ENCODE measurements at regions not wholly inside any gene's neighbourhood (a gene's known extent, or its start where the extent isn't known, plus 50 kb on each side); places are given as distances from the start of the nearest gene placed in this dataset.
A peak's percentile ranks its signal among the peaks of the same experiment; 100 is the strongest.
"Not testable (repeated sequence)": the region's sequence is repeated elsewhere in the genome, so short reads cannot be mapped to it uniquely, and the experiment has no call there.

DNA sequence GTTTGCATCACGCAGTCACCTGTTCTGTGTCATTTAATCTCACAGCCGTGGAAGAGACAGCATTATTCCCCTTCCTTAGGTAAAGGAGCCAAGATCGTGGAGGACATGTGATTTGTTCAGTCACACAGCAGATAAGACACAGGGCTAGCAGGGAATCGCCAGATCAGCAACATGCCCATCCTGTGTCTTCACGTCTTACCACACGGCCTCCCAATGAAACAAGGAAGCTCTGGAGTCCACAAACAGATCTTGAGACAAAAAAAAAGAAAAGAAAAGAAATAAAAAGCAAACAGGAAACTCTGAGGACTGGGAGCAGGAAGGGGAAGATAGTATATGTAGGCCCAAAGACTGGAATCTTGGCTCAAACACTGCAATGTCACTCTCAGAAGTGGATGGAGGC is 155.3 kb downstream of the ADSS2 start:
- 67% methylated on average over 6 of the region's 6 CpGs for WGBS
- Histone ChIP-seq H3K27ac (ENCODE audit: low read depth in 1 of 2, low read length in 1 of 2) (no peak overlapping the region), H3K4me3 (ENCODE audit: low read length in 2 of 2) (no peak overlapping the region), H3K4me1 (ENCODE audit: control insufficient read depth in 2 of 2, insufficient read depth in 2 of 2, low read length in 2 of 2) (peaks cover 18 to 59% of the 10 kb centered on the region in 2 donors), H3K27me3 (ENCODE audit: control insufficient read depth in 2 of 2, insufficient read depth in 1 of 2, low read length in 1 of 2) (no peaks in the 10 kb centered on the region), H3K9me3 (ENCODE audit: control insufficient read depth in 2 of 2, insufficient read depth in 1 of 2, low read length in 1 of 2) (peaks cover 0 to 5% of the 10 kb centered on the region in 2 donors), H3K36me3 (ENCODE audit: control insufficient read depth in 2 of 2, insufficient read depth in 2 of 2, low read length in 1 of 2) (no peaks in the 10 kb centered on the region)
- no peak for DNase-seq (ENCODE audit: low read depth in 6 of 9, low spot score in 9 of 9)

DNA sequence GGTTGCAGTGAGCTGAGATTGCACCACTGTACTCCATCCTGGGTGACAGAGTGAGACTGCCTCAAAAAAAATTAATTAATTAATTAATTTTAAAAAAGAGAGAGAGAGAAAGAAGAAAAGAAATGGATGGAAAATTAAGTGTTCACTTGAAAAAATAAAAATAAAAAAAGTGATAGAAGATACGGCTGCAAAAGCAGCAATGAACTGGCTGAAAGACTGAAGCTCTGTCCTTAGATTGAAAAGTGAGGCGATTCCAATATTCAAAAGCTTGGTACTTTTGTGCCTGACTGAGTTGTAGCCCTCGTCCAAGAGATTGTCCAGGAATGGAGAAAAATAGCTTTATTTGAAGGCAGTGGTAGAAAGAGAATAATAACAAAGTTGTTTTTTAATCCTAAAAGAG is 154.6 kb downstream of the ADSS2 start:
- Histone ChIP-seq H3K27me3 (ENCODE audit: control insufficient read depth in 2 of 2, insufficient read depth in 1 of 2, low read length in 1 of 2) (no peaks in the 10 kb centered on the region), H3K4me1 (ENCODE audit: control insufficient read depth in 2 of 2, insufficient read depth in 2 of 2, low read length in 2 of 2) (peaks cover 12 to 53% of the 10 kb centered on the region in 2 donors), H3K4me3 (ENCODE audit: low read length in 2 of 2) (no peak overlapping the region), H3K36me3 (ENCODE audit: control insufficient read depth in 2 of 2, insufficient read depth in 2 of 2, low read length in 1 of 2) (no peaks in the 10 kb centered on the region), H3K27ac (ENCODE audit: low read depth in 1 of 2, low read length in 1 of 2) (peak overlapping the region in 1 of 2 donors; percentile 62), H3K9me3 (ENCODE audit: control insufficient read depth in 2 of 2, insufficient read depth in 1 of 2, low read length in 1 of 2) (peaks cover 0 to 5% of the 10 kb centered on the region in 2 donors)
- DNase-seq (ENCODE audit: low read depth in 6 of 9, low spot score in 9 of 9), result no peak
- WGBS, result 83% methylated on average over 3 of the region's 3 CpGs

DNA sequence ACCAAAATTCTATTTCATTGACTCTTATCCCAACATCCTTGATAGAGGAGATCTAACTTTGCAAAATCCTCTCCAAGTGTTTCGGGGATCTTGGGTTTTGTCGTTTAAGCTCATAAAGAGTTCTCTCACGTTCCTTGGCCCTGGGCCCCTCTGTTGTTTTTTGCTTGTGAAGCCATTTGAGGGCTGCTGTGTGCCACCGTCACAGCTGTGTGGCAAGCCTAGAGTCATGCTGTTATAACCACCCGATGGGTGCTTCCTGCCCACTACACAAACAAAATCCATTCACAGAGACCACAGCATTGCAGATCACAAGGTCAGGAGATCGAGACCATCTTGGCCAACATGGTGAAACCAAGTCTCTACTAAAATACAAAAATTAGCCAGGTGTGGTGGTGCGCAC is 154.1 kb downstream of the ADSS2 start:
- peak in 4 of 9 donors; percentile 48 to 74 (median 56) for DNase-seq (ENCODE audit: low read depth in 6 of 9, low spot score in 9 of 9)
- WGBS, result 43% methylated on average over 7 of the region's 7 CpGs
- Histone ChIP-seq H3K27me3 (ENCODE audit: control insufficient read depth in 2 of 2, insufficient read depth in 1 of 2, low read length in 1 of 2) (no peaks in the 10 kb centered on the region), H3K4me3 (ENCODE audit: low read length in 2 of 2) (no peak overlapping the region), H3K36me3 (ENCODE audit: control insufficient read depth in 2 of 2, insufficient read depth in 2 of 2, low read length in 1 of 2) (no peaks in the 10 kb centered on the region), H3K4me1 (ENCODE audit: control insufficient read depth in 2 of 2, insufficient read depth in 2 of 2, low read length in 2 of 2) (peaks cover 9 to 47% of the 10 kb centered on the region in 2 donors), H3K27ac (ENCODE audit: low read depth in 1 of 2, low read length in 1 of 2) (peak overlapping the region in 1 of 2 donors; percentile 62), H3K9me3 (ENCODE audit: control insufficient read depth in 2 of 2, insufficient read depth in 1 of 2, low read length in 1 of 2) (peaks cover 0 to 5% of the 10 kb centered on the region in 2 donors)

DNA sequence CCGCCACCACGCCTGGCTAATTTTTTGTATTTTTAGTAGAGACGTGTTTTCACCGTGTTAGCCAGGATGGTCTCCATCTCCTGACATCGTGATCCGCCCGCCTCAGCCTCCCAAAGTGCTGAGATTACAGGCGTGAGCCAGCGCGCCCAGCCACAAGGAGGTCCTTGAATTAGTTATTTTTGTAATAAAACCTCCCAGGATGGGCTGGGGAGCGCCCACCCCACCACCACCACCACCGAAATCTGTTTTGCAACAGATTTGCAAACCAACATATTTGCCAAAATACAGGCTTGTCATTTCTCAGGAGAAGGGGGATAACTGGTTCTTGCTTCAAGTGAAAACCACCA is 151.7 kb downstream of the ADSS2 start:
- not testable (repeated sequence) for H3K27me3 ChIP-seq (ENCODE audit: control insufficient read depth in 2 of 2, insufficient read depth in 1 of 2, low read length in 1 of 2); H3K27ac ChIP-seq (ENCODE audit: low read depth in 1 of 2, low read length in 1 of 2); H3K9me3 ChIP-seq (ENCODE audit: control insufficient read depth in 2 of 2, insufficient read depth in 1 of 2, low read length in 1 of 2); H3K36me3 ChIP-seq (ENCODE audit: control insufficient read depth in 2 of 2, insufficient read depth in 2 of 2, low read length in 1 of 2); H3K4me3 ChIP-seq (ENCODE audit: low read length in 2 of 2); DNase-seq (ENCODE audit: low read depth in 6 of 9, low spot score in 9 of 9)
- peaks cover 3 to 50% of the 10 kb centered on the region in 2 donors for H3K4me1 ChIP-seq (ENCODE audit: control insufficient read depth in 2 of 2, insufficient read depth in 2 of 2, low read length in 2 of 2)
- WGBS, result 97% methylated on average over 12 of the region's 12 CpGs

DNA sequence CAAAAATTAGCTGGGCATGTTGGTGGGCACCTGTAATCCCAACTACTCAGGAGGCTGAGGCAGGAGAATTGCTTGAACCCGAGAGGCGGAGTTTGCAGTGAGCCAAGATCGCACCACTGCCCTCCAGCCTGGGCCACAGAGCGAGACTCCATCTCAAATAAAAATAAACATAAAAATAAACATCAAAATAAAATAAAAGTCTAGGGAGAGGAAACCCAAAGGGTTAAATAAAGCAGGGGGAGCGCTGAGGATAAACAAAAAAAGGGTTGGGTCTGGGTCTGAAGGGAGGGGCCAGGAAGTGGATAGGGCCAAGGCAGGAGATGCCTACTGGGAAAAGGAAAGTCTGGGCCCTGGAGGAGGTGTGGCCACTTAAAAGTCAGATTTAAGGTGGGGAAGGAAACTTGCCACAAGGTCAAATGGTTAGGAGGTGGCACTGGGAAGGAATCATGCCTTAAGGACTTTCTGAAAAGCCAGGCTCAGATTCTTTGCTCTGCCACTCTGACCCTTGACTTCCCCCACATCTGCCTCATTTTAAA is 150.0 kb downstream of the ADSS2 start:
- H3K27ac ChIP-seq (ENCODE audit: low read depth in 1 of 2, low read length in 1 of 2), result no peak overlapping the region
- peaks cover 3 to 41% of the 10 kb centered on the region in 2 donors for H3K4me1 ChIP-seq (ENCODE audit: control insufficient read depth in 2 of 2, insufficient read depth in 2 of 2, low read length in 2 of 2)
- no peak overlapping the region for H3K4me3 ChIP-seq (ENCODE audit: low read length in 2 of 2)
- no peaks in the 10 kb centered on the region for H3K36me3 ChIP-seq (ENCODE audit: control insufficient read depth in 2 of 2, insufficient read depth in 2 of 2, low read length in 1 of 2)
- H3K9me3 ChIP-seq (ENCODE audit: control insufficient read depth in 2 of 2, insufficient read depth in 1 of 2, low read length in 1 of 2), result peaks cover 0 to 5% of the 10 kb centered on the region in 2 donors
- no peaks in the 10 kb centered on the region for H3K27me3 ChIP-seq (ENCODE audit: control insufficient read depth in 2 of 2, insufficient read depth in 1 of 2, low read length in 1 of 2)
- DNase-seq (ENCODE audit: low read depth in 6 of 9, low spot score in 9 of 9), result no peak
- WGBS, result 96% methylated on average over 5 of the region's 5 CpGs

DNA sequence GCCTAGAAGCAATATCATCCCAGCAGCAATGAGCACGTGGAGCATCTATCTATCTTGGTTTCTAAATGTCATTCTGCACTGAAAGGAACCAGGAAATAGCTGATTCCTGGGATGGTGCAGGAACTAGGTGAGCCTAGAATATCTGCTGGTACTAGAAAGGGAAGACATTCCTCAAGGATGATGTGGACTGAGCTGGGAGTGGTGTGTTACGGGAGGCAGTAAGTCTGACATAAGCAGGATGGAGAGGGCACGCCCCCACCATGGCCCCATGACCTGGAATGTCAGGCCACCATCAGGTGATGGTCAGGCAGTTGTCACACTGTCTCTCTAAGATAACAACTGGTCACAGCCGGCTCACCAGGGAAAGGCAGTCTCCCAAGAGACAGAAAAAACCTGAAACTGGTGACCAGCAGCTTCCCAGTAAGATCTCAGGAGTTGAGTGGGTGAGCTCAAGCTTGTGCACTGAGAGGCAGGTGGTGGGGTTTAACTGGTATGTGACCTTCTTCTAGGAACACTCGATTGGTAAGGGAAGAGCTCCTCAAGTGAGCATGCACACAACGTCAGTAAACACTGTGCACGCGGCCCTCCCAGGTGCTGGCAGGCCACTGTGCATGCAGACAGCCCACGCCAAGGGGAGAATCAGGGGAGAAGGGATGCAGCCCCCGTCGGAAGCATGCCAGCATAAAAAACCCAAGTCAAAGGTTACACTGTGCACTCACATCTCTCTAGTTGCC is 148.7 kb downstream of the ADSS2 start:
- peaks cover 0 to 2% of the 10 kb centered on the region in 2 donors for H3K9me3 ChIP-seq (ENCODE audit: control insufficient read depth in 2 of 2, insufficient read depth in 1 of 2, low read length in 1 of 2)
- H3K27me3 ChIP-seq (ENCODE audit: control insufficient read depth in 2 of 2, insufficient read depth in 1 of 2, low read length in 1 of 2), result no peaks in the 10 kb centered on the region
- no peak overlapping the region for H3K27ac ChIP-seq (ENCODE audit: low read depth in 1 of 2, low read length in 1 of 2)
- 87% methylated on average over 11 of the region's 11 CpGs for whole genome bisulfite sequencing
- H3K4me3 ChIP-seq (ENCODE audit: low read length in 2 of 2), result no peak overlapping the region
- no peak for DNase-seq (ENCODE audit: low read depth in 6 of 9, low spot score in 9 of 9)
- H3K36me3 ChIP-seq (ENCODE audit: control insufficient read depth in 2 of 2, insufficient read depth in 2 of 2, low read length in 1 of 2), result no peaks in the 10 kb centered on the region
- H3K4me1 ChIP-seq (ENCODE audit: control insufficient read depth in 2 of 2, insufficient read depth in 2 of 2, low read length in 2 of 2), result peaks cover 3 to 27% of the 10 kb centered on the region in 2 donors

DNA sequence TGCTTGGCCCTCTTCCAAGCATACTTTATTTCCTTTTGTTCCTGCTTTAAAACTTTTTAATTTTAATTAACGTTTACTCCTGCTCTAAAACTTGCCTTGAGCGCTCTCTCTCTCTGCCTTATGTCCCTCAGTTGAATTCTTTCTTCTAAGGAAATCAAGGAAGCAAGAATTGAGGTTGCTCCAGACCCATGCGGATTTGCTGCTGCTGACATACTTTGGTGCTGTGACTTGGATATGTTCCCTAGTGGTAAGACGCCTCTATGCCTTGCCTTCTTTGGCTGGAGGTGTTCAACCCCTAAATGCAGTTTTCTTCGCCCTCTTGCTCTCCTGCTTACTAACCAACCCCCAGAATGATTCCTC is 148.1 kb downstream of the ADSS2 start:
- H3K27me3 ChIP-seq (ENCODE audit: control insufficient read depth in 2 of 2, insufficient read depth in 1 of 2, low read length in 1 of 2), result no peaks in the 10 kb centered on the region
- WGBS, result 88% methylated on average over 5 of the region's 5 CpGs
- no peak overlapping the region for H3K4me3 ChIP-seq (ENCODE audit: low read length in 2 of 2)
- no peaks in the 10 kb centered on the region for H3K36me3 ChIP-seq (ENCODE audit: control insufficient read depth in 2 of 2, insufficient read depth in 2 of 2, low read length in 1 of 2)
- no peaks in the 10 kb centered on the region for H3K9me3 ChIP-seq (ENCODE audit: control insufficient read depth in 2 of 2, insufficient read depth in 1 of 2, low read length in 1 of 2)
- H3K27ac ChIP-seq (ENCODE audit: low read depth in 1 of 2, low read length in 1 of 2), result no peak overlapping the region
- no peak for DNase-seq (ENCODE audit: low read depth in 6 of 9, low spot score in 9 of 9)
- peaks cover 3 to 22% of the 10 kb centered on the region in 2 donors for H3K4me1 ChIP-seq (ENCODE audit: control insufficient read depth in 2 of 2, insufficient read depth in 2 of 2, low read length in 2 of 2)

- Histone ChIP-seq H3K36me3 (ENCODE audit: control insufficient read depth in 2 of 2, insufficient read depth in 2 of 2, low read length in 1 of 2) (no peaks in the 10 kb centered on the region), H3K27ac (ENCODE audit: low read depth in 1 of 2, low read length in 1 of 2) (no peak overlapping the region), H3K9me3 (ENCODE audit: control insufficient read depth in 2 of 2, insufficient read depth in 1 of 2, low read length in 1 of 2) (no peaks in the 10 kb centered on the region), H3K4me3 (ENCODE audit: low read length in 2 of 2) (no peak overlapping the region), H3K4me1 (ENCODE audit: control insufficient read depth in 2 of 2, insufficient read depth in 2 of 2, low read length in 2 of 2) (peaks cover 2 to 16% of the 10 kb centered on the region in 2 donors), H3K27me3 (ENCODE audit: control insufficient read depth in 2 of 2, insufficient read depth in 1 of 2, low read length in 1 of 2) (no peaks in the 10 kb centered on the region)
- DNase-seq (ENCODE audit: low read depth in 6 of 9, low spot score in 9 of 9), result no peak
- 93% methylated on average over 11 of the region's 11 CpGs for WGBS
Measured at GRCh38 chr1:244304156-244304555, 147.6 kb downstream of the ADSS2 start.

DNA sequence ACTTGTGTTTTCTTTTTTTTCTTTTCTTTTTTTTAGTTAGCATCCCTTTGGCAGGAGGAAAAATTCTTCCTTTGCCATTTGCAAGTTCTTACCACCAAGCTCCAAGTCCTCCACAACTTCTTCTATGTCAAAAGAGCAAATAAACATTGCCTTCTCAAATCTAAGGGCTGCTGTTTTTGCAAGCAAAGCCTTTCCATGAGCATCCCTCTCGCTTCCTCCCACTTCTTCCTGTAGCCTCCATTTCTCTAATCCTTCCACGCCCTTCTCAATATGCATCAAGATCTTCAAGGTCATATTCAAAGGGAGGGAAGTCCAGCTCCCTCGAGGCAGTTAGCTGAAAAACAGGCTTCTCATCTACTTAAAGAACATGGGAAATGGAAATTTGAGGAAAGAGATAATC is 147.1 kb downstream of the ADSS2 start:
- Histone ChIP-seq H3K9me3 (ENCODE audit: control insufficient read depth in 2 of 2, insufficient read depth in 1 of 2, low read length in 1 of 2) (no peaks in the 10 kb centered on the region), H3K4me3 (ENCODE audit: low read length in 2 of 2) (no peak overlapping the region), H3K27ac (ENCODE audit: low read depth in 1 of 2, low read length in 1 of 2) (no peak overlapping the region), H3K4me1 (ENCODE audit: control insufficient read depth in 2 of 2, insufficient read depth in 2 of 2, low read length in 2 of 2) (peaks cover 0 to 12% of the 10 kb centered on the region in 2 donors), H3K36me3 (ENCODE audit: control insufficient read depth in 2 of 2, insufficient read depth in 2 of 2, low read length in 1 of 2) (no peaks in the 10 kb centered on the region), H3K27me3 (ENCODE audit: control insufficient read depth in 2 of 2, insufficient read depth in 1 of 2, low read length in 1 of 2) (no peaks in the 10 kb centered on the region)
- WGBS, result 93% methylated on average over 3 of the region's 3 CpGs
- DNase-seq (ENCODE audit: low read depth in 6 of 9, low spot score in 9 of 9), result no peak
